HG03103 (cell line): ENCODE measurements at regions not wholly inside any gene's neighbourhood (a gene's known extent, or its start where the extent isn't known, plus 50 kb on each side); places are given as distances from the start of the nearest gene placed in this dataset.

ENCODE experiments used
- ATAC-seq: cut with Tn5 transposase; IDR thresholded peaks from one replicate; pipeline ENCODE4 v1.9.1; 2021; ENCODE audit warnings: low read depth; ENCODE audit not compliant: unreplicated experiment

- no peak for ATAC-seq
Measured at GRCh38 chr5:167964529-167964928, 326.9 kb upstream of the WWC1 start.

DNA sequence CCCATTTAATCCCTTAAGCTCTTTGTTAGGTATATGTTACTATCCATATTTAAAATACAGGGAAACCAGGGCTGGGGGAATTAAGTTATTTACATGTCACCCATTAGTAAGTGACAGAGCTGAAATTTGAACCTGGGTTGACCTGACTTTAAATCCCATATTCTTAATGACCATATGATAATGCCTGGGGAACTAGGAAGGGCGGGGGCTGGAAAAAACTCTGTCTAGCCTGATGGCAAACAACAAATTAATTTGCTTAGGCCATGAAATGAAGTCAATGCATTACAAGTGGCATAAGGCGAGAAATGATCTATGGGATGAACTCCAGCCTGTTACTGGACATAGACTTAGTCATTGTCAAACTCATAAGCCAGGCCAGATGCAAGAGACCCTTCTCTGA, 325.7 kb upstream of the WWC1 start:
- ATAC-seq, result no peak

GRCh38 chr5:167966979-167967378, 324.5 kb upstream of the WWC1 start:
- ATAC-seq, result no peak

DNA sequence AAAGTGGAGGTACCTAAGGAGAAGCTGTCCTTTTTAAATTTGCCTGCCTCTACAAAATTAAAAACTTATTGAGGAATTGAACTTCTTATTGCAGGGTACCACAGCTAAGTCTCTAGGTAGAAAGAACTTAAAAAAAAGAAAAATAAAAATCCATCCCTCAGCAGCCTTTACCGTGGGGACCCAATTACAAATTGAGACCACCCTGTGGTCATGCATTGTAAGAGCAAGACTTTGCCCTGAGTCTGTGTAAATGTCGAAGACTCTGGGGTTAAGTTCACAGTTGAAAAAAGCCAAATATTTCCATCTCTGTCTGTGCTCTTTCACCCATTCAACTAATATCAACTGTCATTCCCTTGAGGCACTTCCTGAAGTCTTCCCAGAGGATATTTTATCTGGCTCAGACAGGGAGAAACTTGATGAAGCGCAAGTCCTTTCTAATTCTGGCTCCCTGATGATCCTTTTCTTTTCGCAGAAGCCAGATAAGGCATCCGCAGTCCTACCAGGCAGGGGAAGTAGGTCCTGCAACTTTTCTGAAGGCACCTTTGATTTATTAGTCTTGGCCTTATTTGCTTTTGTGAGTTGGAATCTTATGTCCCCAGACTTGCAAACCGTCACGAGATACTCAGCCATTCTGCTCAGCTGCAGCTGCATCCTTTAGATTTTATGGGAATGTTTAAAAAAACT, 323.8 kb upstream of the WWC1 start:
- ATAC-seq, result no peak

GRCh38 chr5:167968837-167969236, 322.6 kb upstream of the WWC1 start:
- no peak for ATAC-seq

GRCh38 chr5:167969998-167970397, 321.4 kb upstream of the WWC1 start:
- no peak for ATAC-seq

DNA sequence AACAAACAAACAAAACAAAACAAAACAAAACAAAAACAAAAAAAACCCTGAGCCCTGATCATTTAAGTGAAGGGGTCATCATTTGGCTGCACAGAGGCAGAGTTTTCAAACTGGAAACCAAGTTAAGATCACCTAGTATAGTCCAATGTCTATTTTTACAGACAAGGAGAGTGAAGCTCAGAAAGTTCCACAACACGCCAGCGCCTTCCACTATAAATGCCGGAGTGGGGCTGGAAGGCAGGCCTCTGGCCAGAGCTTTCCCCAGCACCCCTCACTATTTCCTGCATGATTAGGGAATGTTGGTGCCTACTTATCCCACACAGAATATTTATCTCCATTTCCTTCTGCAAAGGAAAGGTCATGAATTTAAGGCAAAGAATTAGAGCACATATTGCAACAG, 319.7 kb upstream of the WWC1 start:
- no peak for ATAC-seq

- no peak for ATAC-seq
Measured at GRCh38 chr5:167973126-167973525, 318.3 kb upstream of the WWC1 start.

DNA sequence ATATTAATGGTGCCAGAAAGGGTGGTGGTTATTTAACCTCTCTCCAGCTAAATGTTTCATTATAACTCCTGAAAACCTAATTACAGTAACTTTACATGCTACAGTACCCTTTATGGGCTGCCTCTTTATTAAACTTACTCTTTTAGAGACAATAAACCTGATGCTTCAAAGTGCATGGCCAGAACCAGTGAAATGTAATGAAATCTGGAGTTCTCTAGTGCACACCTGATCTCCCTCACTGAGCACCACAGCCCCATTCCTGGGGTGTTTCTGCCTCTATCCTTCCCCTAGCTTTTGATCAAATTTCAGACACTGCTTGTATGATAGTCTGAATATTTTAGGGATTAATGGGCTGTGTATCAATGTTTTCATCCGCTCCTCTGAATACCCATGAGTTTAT, 306.5 kb upstream of the WWC1 start:
- no peak for ATAC-seq

GRCh38 chr5:167985373-167985772, 306.1 kb upstream of the WWC1 start:
- ATAC-seq, result no peak

- no peak for ATAC-seq
Measured at GRCh38 chr5:167987490-167988280, 303.8 kb upstream of the WWC1 start.

GRCh38 chr5:167992868-167993267, 298.6 kb upstream of the WWC1 start:
- ATAC-seq, result no peak

GRCh38 chr5:167993771-167994170, 297.7 kb upstream of the WWC1 start:
- no peak for ATAC-seq

DNA sequence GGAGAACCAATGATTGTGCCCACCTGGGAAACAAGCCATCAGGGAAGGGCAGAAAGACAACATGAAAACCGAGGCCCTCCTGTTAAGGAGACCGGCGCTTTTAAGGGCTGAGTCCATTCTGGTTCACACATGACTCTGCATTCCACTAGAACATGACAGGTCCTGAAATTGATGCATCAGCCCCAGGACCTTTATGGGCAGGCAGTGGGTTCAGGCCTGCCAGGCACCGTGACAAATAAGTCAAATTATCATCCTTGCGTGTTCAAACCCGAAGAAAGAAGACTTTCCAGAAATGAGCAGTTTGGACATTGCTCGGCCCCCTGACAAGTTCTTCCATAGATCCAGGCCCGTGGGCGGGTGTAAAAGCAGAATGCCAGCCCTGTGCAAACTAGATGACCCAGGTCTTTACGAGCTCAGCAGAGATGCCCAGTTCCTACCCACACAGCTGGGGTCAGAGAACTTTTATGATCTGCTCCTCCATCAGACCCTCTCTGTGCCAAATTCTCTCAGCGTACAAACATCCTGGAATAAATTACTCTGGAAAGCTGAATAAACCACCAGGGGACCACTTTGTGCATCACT, 295.5 kb upstream of the WWC1 start:
- ATAC-seq, result no peak

DNA sequence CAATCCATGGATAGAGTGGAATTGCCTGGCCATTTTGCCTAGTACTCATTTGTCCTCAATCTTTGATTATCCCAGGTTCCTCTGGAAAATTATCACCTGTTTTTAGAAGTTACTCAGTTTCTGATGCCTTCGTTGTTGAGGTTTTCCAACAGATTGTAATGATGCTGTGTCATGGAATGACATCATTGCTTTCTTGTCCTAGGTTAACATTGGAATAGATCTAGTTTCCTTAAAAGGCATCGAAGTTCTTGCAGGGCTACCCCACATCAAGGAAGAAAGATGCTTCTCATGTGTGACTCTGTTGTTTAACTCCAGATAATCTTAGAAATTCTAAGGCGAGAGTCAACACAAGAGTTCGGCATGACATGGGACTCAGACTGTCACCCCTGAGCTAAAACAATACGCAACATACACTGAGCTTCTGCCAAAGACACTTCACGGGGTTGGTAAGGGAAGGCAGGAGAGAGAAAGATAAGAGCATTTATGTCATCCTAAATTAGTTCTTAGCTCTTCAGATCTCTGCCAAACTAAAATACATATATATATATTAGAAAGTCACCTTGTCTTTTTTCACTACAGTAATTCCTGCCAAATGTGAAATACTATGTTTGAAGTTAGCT, 293.2 kb upstream of the WWC1 start:
- ATAC-seq, result no peak

DNA sequence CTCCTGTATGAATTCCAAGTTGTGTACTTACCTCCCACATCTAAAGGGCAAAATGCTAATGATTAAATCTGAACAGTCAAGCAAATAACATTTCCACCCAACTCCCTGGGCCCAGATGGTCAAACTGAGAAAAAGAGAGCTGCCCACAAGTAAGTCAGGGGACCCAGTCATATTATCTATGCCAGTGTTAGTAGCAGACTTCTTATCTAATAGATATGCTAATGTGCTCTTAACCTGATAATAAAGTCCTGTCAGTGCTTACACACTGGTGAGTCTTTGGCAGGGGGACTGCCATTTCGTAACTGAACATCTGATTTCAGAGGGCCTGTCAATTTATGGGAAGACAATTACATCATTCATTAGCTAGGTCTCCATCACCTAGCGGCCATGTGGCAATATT, 292.3 kb upstream of the WWC1 start:
- no peak for ATAC-seq

- ATAC-seq, result no peak
Measured at GRCh38 chr5:168001318-168001717, 290.1 kb upstream of the WWC1 start.

DNA sequence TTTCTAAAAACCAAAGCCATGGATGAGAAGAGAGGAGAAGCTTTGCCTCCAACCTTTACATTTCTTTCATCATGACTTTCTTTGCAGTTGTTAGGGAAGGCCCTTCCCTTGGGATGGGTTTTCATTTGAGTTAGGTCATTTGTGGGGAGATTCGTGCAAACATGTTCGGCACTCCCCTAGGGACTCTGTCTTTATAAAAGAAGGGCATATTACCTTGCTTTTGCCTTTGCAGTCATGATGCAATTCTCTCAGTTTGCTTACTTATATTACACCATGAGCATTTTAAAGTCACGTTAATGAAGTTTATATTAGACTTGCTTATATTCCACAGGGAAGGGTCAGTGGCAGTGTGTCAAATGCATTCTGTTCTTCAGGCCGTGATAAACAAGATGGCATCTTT, 289.3 kb upstream of the WWC1 start:
- ATAC-seq, result no peak

DNA sequence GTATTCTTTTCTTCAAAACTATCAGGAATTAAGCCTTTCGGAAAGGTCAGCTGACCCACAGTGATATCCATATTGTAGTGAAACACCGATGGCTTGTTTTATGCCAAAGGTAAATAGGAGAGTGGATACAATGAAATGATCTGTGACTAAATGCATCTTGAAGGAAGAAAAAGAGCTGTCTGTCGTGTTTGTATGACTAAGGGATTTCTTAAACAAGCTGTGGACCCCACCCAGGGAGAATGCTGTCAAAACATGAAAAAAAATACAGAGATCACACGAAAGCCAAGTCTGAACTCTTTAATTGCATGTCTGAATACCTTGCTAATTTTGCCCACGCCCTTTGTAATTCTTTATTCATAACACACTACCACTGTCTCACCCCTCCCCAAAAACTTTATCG, 286.4 kb upstream of the WWC1 start:
- ATAC-seq, result no peak

DNA sequence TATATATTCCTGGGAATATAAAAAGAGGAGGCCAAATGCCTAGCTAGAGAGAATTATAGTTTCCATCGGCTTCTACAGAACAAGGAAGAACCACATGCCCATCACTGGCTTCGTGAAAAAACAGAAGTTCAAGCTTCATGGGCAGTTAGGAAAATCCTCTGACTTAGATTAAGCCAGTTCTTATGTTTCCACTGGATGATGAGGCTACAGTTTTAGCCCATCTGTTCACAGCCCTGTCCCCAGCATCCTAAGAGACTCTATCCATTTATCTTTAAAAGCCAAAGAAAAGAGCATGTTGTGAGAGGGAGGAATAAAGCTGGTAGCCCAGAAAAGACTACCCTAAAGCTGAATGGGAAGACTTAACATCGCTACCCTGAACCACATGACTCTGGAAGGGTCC, 285.5 kb upstream of the WWC1 start:
- ATAC-seq, result no peak

- ATAC-seq, result no peak
Measured at GRCh38 chr5:168006456-168007130, 284.9 kb upstream of the WWC1 start.
